Vagina (tissue), 2 donors: ENCODE measurements at regions not wholly inside any gene's neighbourhood (a gene's known extent, or its start where the extent isn't known, plus 50 kb on each side); places are given as distances from the start of the nearest gene placed in this dataset.

Source experiments
- CTCF ChIP-seq, 3 experiments: fragments of 450-650 bp in 2 of 3; fragments of 200-600 bp in 1 of 3; sonication (generic) in 1 of 3; IDR thresholded peaks; one replicate each; pipeline ENCODE4 v1.5.1; 2017 to 2019; ENCODE audit warnings: antibody characterized with exemption in 3 of 3, mild to moderate bottlenecking in 2 of 3, moderate library complexity in 2 of 3
- POLR2A ChIP-seq, 2 donors: fragments of 450-650 bp; IDR thresholded peaks; one replicate each; pipeline ENCODE4 v1.6.1; 2017; ENCODE audit warnings: antibody characterized with exemption in 2 of 2, mild to moderate bottlenecking in 2 of 2, moderate library complexity in 2 of 2
- POLR2AphosphoS5 ChIP-seq, 2 donors: sonication (generic); formaldehyde crosslinking; IDR thresholded peaks; one replicate each; pipeline ENCODE4 v1.9.0; 2017; ENCODE audit warnings: antibody characterized with exemption in 2 of 2, mild to moderate bottlenecking in 2 of 2, low read depth in 1 of 2; ENCODE audit not compliant: insufficient read depth in 1 of 2

- TF ChIP-seq CTCF (IDR thresholded peaks at IDR 0.05) (no peak), POLR2A (IDR thresholded peaks at IDR 0.05) (no peak), POLR2AphosphoS5 (IDR thresholded peaks at IDR 0.05; ENCODE audit: insufficient read depth in 1 of 2, low read depth in 1 of 2) (peak in 1 of 2 donors; percentile 55)
Observed at GRCh38 chr6:134436281-134436815, 118.4 kb upstream of the SGK1 start.
